Fibroblast of mammary gland (primary cell): ENCODE measurements at regions not wholly inside any gene's neighbourhood (a gene's known extent, or its start where the extent isn't known, plus 50 kb on each side); places are given as distances from the start of the nearest gene placed in this dataset.

Experiments used
- DNase-seq: peaks from one replicate; pipeline ENCODE4 v3.0.0-alpha.2; 2010; ENCODE audit warnings: low read depth
- H3K4me3 ChIP-seq: 2 replicates; pipeline ENCODE4 v1.5.1; 2011; ENCODE audit warnings: low read depth, mild to moderate bottlenecking, low read length, moderate library complexity; ENCODE audit not compliant: control insufficient read depth
- TF ChIP-seq, protein P1 (sequence below): conservative IDR thresholded peaks from 2 replicates; pipeline ENCODE4 v1.5.1; 2011; ENCODE audit warnings: low read depth, low read length, inconsistent platforms; ENCODE audit not compliant: control insufficient read depth, insufficient read depth

DNA sequence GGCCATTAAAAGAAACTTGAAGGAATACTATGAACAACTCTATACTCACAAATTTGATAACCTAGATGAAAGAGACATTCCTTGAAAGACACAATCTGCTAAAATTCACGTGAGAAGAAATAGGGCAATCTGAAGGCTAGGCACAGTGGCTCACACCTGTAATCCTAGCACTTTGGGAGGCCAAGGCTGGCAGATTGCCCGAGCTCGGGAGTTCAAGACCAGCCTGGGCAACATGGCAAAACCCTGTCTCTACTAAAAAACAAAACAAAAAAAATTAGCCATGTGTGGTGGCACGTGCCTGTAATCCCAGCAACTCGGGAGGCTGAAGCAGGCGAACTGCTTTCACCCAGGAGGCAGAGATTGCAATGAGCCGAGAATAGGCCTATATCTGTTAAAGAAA lies 104.8 kb downstream of the HES1 start:
- DNase-seq: no peak

DNA sequence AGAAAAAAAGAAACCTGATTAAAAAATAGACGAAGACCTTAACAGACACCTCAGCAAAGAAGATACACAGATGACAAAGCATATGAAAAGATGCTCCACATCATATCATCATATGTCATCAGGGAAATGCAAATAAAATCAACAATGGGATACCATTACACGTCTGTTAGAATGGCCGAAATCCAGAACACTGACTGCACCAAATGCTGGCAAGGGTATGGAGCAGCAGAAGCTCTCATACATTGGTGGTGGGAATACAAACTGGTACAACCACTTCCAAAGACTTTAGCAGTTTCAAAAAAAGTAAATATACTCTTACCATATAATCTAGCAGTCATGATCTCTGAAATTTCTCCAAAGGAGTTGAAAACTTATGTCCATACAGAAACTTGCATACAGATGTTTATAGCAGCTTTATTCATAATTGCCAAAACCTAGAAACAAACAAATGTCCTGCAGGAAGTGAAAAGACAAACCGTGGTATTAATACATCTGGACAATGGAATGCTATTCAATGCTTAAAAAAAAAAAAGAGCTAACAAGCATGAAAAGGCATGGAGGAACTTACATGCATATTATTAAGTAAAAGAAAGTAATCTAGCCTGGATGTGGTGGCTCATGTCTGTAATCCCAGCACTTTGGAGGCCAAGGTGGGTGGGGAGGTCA lies 107.4 kb downstream of the HES1 start:
- TF ChIP-seq, protein P1, sequence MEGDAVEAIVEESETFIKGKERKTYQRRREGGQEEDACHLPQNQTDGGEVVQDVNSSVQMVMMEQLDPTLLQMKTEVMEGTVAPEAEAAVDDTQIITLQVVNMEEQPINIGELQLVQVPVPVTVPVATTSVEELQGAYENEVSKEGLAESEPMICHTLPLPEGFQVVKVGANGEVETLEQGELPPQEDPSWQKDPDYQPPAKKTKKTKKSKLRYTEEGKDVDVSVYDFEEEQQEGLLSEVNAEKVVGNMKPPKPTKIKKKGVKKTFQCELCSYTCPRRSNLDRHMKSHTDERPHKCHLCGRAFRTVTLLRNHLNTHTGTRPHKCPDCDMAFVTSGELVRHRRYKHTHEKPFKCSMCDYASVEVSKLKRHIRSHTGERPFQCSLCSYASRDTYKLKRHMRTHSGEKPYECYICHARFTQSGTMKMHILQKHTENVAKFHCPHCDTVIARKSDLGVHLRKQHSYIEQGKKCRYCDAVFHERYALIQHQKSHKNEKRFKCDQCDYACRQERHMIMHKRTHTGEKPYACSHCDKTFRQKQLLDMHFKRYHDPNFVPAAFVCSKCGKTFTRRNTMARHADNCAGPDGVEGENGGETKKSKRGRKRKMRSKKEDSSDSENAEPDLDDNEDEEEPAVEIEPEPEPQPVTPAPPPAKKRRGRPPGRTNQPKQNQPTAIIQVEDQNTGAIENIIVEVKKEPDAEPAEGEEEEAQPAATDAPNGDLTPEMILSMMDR: no peak
- H3K4me3 ChIP-seq: no peak overlapping the region
- DNase-seq: no peak

More for the DNA sequence above, 104.8 kb downstream of the HES1 start:
- TF ChIP-seq, protein P1: no peak
- no peak overlapping the region for H3K4me3 ChIP-seq

DNA sequence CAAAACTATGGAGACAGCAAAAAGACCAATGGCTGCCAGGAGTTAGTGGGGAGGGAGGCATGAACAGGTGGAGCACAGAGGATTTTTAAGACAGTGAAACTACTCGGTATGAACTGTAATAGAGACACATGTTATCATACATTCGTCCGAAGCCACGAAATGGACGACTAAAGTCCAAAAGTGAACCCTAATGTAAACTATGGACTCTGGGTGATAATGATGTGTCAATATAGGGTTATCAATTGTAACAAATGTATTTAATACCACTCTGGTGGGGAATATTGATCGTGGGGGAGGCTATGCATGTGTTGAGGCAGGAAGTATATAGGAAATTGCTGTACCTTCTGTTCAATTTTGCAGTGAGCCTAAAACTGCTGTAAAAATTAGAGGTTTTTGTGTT lies 107.0 kb downstream of the CPN2 start:
- no peak for DNase-seq
- no peak overlapping the region for H3K4me3 ChIP-seq
- TF ChIP-seq, protein P1: no peak

DNA sequence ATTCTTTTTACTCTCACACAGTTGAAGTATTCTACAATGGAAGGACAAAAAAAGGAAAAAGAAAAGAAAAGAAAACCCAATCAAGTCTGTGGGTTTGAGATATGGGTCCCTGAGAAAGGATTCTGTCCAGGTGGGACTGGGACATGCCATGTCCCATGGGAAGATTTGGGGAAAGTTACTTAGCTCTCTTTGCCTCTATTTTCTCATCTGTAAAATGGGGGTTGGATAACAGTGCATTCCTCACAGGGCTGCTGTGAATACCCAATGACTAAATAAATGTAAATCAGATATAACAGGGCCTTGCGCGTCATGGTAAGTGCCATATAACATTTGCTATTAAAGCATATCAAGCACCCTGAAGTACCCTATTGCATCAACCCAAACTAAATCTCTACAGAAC lies 105.7 kb downstream of the CPN2 start:
- no peak for DNase-seq
- no peak overlapping the region for H3K4me3 ChIP-seq
- TF ChIP-seq, protein P1: no peak

DNA sequence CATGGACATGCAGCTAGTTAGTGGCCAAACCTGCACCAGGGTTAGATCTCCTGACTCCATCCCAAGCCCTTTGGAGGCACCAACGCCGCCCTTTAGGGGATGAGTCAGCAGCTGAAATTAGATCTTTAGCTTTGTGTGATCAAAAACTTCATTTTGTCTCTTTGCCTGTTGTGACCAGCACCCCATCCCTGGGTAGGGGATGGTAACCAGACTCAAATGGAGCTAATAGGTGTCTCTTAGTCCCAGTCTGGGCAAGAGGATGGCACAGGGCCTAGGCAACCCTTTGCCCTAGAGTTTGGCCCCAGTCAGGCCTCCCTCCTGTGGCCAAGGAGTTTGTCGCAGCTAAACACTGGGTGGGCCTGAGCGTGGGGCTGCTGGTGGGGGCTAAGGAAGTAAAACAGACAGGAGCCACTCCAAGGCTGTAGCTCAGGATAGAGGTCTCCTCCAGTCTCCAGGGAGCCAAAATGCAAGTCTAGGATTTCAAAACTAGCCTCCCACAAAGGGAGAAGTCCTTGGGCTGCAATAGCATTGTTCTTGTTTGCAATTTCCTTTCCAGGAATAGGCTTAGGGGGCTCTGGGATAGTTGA lies 105.1 kb downstream of the CPN2 start:
- no peak for DNase-seq
- TF ChIP-seq, protein P1: no peak

DNA sequence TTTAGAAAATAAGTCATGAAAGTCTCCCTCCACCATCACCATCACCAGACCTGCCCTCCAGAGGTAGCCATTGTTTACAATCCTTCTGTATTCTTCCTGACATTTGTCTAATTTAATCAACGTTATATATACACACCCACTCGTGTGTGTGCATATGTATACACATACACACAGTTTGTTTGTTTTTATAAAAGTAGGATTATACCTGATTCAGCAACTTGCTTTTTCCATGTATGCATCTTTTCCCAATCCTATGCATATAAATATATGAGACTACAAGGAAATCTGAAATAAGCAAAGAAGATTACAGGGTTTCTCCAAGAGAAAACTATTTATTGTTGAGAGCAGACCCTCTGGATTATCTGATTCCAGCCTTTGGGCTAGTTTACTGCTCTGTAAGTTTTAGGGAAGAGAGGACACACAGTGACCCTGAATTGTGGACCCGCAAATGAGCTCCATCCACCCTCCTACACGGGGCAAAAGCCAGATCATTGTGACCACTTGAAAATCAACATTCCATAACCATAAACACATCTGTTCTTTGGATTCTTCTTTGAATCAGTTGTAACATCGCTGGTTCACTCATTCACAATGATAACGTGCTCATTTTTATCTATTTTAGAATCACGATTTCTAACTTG lies 104.3 kb downstream of the CPN2 start:
- H3K4me3 ChIP-seq: no peak overlapping the region
- DNase-seq: no peak
- TF ChIP-seq, protein P1: no peak

More for the DNA sequence above, 105.1 kb downstream of the CPN2 start:
- H3K4me3 ChIP-seq: no peak overlapping the region
